Activated CD4-positive, alpha-beta T cell treated with anti-CD3 and anti-CD28 coated beads for 24 hours (primary cell): ENCODE measurements at regions not wholly inside any gene's neighbourhood (a gene's known extent, or its start where the extent isn't known, plus 50 kb on each side); places are given as distances from the start of the nearest gene placed in this dataset.
A peak's percentile ranks its signal among the peaks of the same experiment; 100 is the strongest.
"Not testable (repeated sequence)": the region's sequence is repeated elsewhere in the genome, so short reads cannot be mapped to it uniquely, and the experiment has no call there.

Experiments used
- DNase-seq, 2 donors: peaks; one replicate each; pipeline ENCODE4 v3.0.0-alpha.2; 2020; ENCODE audit warnings: low read depth in 2 of 2

GRCh38 chr4:3955321-3956164 lies 189.4 kb downstream of the ADRA2C start:
- peak; percentile 97 to 99 for DNase-seq

GRCh38 chr4:3956165-3956867 lies 190.1 kb downstream of the ADRA2C start:
- not testable (repeated sequence) for DNase-seq

- DNase-seq, result not testable (repeated sequence)
These were observed 195.0 kb downstream of the ADRA2C start for GRCh38 chr4:3961091-3961672.

- DNase-seq, result not testable (repeated sequence)
These were observed 198.5 kb downstream of the ADRA2C start for GRCh38 chr4:3964572-3965278.

GRCh38 chr4:3967204-3967603 lies 201.0 kb downstream of the ADRA2C start:
- not testable (repeated sequence) for DNase-seq

- not testable (repeated sequence) for DNase-seq
These were observed 206.4 kb downstream of the ADRA2C start for GRCh38 chr4:3972626-3973025.

- DNase-seq, result not testable (repeated sequence)
These were observed 207.5 kb downstream of the ADRA2C start for GRCh38 chr4:3973581-3974200.

- DNase-seq, result not testable (repeated sequence)
These were observed 217.4 kb downstream of the ADRA2C start for GRCh38 chr4:3983518-3984125.

- DNase-seq, result not testable (repeated sequence)
These were observed 218.6 kb downstream of the ADRA2C start for GRCh38 chr4:3984796-3985195.

GRCh38 chr4:3986412-3986811 lies 220.2 kb downstream of the ADRA2C start:
- DNase-seq, result not testable (repeated sequence)

- DNase-seq, result not testable (repeated sequence)
These were observed 229.3 kb downstream of the OTOP1 start for GRCh38 chr4:3997386-3997785.

- DNase-seq, result not testable (repeated sequence)
These were observed 222.7 kb downstream of the OTOP1 start for GRCh38 chr4:4004036-4004435.

- not testable (repeated sequence) for DNase-seq
These were observed 222.0 kb downstream of the OTOP1 start for GRCh38 chr4:4004702-4005101.

- DNase-seq, result not testable (repeated sequence)
These were observed 220.4 kb downstream of the OTOP1 start for GRCh38 chr4:4006356-4006755.

- not testable (repeated sequence) for DNase-seq
These were observed 207.7 kb downstream of the OTOP1 start for GRCh38 chr4:4019071-4019470.

GRCh38 chr4:4021161-4021560 lies 205.6 kb downstream of the OTOP1 start:
- not testable (repeated sequence) for DNase-seq

- DNase-seq, result not testable (repeated sequence)
These were observed 200.0 kb downstream of the OTOP1 start for GRCh38 chr4:4026708-4027107.

- not testable (repeated sequence) for DNase-seq
These were observed 198.0 kb downstream of the OTOP1 start for GRCh38 chr4:4028752-4029151.

- DNase-seq, result not testable (repeated sequence)
These were observed 196.2 kb downstream of the OTOP1 start for GRCh38 chr4:4030509-4030908.

GRCh38 chr4:4031446-4032135 lies 195.1 kb downstream of the OTOP1 start:
- DNase-seq, result not testable (repeated sequence)
